Fibroblast of lung (primary cell): ENCODE measurements at regions not wholly inside any gene's neighbourhood (a gene's known extent, or its start where the extent isn't known, plus 50 kb on each side); places are given as distances from the start of the nearest gene placed in this dataset.

Experiments used
- EZH2 ChIP-seq: IDR thresholded peaks from 2 replicates; pipeline ENCODE4 v1.5.1; 2012; ENCODE audit warnings: low read length, control low read depth, mild to moderate bottlenecking; ENCODE audit errors: missing control alignments
- TF ChIP-seq, protein P1 (sequence below), 2 donors: IDR thresholded peaks in 1 of 2; conservative IDR thresholded peaks in 1 of 2; 1 replicate in 1 of 2; 2 replicates in 1 of 2; pipeline ENCODE4 v1.5.1; 2011 to 2012; ENCODE audit warnings: low read length in 2 of 2, control low read depth in 1 of 2, inconsistent platforms in 1 of 2, low read depth in 1 of 2, mild to moderate bottlenecking in 1 of 2

DNA sequence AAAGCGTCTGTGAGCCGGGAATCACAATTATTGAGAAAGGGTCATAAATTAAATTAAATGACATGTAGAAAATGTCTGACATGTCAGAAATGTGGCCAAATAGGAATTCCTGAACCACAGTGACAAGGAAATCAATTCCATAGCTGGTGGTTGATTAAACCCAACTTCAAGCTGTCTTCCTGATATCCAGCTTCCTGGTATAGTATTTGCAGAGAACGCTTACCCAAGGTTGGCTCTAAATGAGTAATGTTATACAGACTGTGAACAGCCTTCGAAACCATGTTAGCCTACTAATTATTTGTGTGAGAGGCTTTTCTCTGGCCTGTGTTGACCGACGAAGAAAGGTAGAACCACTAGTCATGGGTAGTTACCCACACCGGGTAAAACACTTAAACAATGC is 347.2 kb downstream of the RFC3 start:
- TF ChIP-seq, protein P1, sequence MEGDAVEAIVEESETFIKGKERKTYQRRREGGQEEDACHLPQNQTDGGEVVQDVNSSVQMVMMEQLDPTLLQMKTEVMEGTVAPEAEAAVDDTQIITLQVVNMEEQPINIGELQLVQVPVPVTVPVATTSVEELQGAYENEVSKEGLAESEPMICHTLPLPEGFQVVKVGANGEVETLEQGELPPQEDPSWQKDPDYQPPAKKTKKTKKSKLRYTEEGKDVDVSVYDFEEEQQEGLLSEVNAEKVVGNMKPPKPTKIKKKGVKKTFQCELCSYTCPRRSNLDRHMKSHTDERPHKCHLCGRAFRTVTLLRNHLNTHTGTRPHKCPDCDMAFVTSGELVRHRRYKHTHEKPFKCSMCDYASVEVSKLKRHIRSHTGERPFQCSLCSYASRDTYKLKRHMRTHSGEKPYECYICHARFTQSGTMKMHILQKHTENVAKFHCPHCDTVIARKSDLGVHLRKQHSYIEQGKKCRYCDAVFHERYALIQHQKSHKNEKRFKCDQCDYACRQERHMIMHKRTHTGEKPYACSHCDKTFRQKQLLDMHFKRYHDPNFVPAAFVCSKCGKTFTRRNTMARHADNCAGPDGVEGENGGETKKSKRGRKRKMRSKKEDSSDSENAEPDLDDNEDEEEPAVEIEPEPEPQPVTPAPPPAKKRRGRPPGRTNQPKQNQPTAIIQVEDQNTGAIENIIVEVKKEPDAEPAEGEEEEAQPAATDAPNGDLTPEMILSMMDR (conservative IDR thresholded peaks at IDR 0.05 in 1 of 2, IDR thresholded peaks at IDR 0.05 in 1 of 2; ENCODE audit: low read depth in 1 of 2, low read length in 2 of 2) = no peak
- no peak for TF ChIP-seq EZH2
